ENCODE measurements at regions not wholly inside any gene's neighbourhood (a gene's known extent, or its start where the extent isn't known, plus 50 kb on each side); places are given as distances from the start of the nearest gene placed in this dataset.

DNA sequence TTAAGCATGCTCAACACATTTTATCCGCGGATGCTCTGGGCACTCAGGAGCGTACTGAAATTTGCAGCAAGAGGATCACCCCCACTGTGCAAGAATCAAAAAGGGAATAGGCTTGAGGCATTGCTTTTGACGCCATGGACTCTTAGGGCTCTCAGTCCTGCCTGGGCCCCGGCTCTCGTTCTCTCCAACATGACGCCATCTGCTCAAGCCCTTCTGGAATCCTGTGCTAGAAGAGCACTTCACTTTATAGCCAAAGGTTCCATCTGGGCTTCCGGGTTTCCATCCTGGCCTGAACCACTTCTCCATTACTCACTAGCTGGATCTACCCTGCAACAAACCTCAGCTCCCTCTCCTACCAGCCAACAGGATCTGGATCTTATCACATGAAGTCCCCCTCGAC lies 105.3 kb downstream of the FOXF2 start:
- H3K4me3 ChIP-seq = no peak overlapping the region
- H3K4me1 ChIP-seq (ENCODE audit: control insufficient read depth in 5 of 5, insufficient read depth in 5 of 5, low read length in 5 of 5) = peaks cover 0 to 2% (median 0%) of the 10 kb centered on the region in 5 donors
- TF ChIP-seq, protein P1, sequence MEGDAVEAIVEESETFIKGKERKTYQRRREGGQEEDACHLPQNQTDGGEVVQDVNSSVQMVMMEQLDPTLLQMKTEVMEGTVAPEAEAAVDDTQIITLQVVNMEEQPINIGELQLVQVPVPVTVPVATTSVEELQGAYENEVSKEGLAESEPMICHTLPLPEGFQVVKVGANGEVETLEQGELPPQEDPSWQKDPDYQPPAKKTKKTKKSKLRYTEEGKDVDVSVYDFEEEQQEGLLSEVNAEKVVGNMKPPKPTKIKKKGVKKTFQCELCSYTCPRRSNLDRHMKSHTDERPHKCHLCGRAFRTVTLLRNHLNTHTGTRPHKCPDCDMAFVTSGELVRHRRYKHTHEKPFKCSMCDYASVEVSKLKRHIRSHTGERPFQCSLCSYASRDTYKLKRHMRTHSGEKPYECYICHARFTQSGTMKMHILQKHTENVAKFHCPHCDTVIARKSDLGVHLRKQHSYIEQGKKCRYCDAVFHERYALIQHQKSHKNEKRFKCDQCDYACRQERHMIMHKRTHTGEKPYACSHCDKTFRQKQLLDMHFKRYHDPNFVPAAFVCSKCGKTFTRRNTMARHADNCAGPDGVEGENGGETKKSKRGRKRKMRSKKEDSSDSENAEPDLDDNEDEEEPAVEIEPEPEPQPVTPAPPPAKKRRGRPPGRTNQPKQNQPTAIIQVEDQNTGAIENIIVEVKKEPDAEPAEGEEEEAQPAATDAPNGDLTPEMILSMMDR (IDR thresholded peaks at IDR 0.05; ENCODE audit: control extremely low read depth, extremely low read depth) = no peak
- H3K9me3 ChIP-seq (ENCODE audit: control insufficient read depth in 4 of 4, insufficient read depth in 3 of 4, low read length in 3 of 4) = peaks cover 0 to 17% (median 2%) of the 10 kb centered on the region in 4 donors
- no peak overlapping the region for H3K27ac ChIP-seq (ENCODE audit: low read depth in 1 of 2, low read length in 1 of 2)
- no peaks in the 10 kb centered on the region for H3K36me3 ChIP-seq (ENCODE audit: control insufficient read depth in 4 of 4, insufficient read depth in 4 of 4, low read length in 4 of 4)
- ATAC-seq (ENCODE audit: insufficient read depth, low FRiP score) (no peak), DNase-seq (no peak)
- H3K27me3 ChIP-seq (ENCODE audit: control insufficient read depth in 3 of 3, insufficient read depth in 3 of 3, low read length in 2 of 3) = no peaks in the 10 kb centered on the region
- H3K9ac ChIP-seq (ENCODE audit: insufficient read depth in 1 of 2, low read length in 2 of 2) = no peak overlapping the region
- WGBS, 2 donors = 84 to 91% methylated on average over 9 of the region's 9 CpGs

DNA sequence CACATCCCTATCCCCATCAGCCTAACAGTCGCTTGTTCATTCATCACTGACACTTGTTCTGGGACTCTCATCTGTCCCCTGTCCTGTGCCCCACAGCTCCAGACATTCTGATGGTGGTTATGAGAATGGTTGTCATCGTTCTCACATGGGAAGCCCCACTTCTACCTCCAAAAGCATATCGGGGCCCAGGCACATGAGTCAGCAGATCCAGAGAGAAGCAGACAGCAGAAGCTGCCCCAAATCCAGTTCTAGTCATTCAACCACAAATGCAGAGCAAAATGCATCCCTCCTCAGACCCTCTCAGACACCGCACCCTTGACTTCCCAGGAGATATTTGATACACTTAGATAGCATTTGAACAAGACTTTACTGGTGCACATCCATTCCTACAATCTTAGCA lies 106.0 kb downstream of the FOXF2 start:
- ATAC-seq (ENCODE audit: insufficient read depth, low FRiP score) (no peak), DNase-seq (no peak)
- Histone ChIP-seq H3K27ac (ENCODE audit: low read depth in 1 of 2, low read length in 1 of 2) (no peak overlapping the region), H3K36me3 (ENCODE audit: control insufficient read depth in 4 of 4, insufficient read depth in 4 of 4, low read length in 4 of 4) (no peaks in the 10 kb centered on the region), H3K4me1 (ENCODE audit: control insufficient read depth in 5 of 5, insufficient read depth in 5 of 5, low read length in 5 of 5) (peaks cover 0 to 2% (median 0%) of the 10 kb centered on the region in 5 donors), H3K9me3 (ENCODE audit: control insufficient read depth in 4 of 4, insufficient read depth in 3 of 4, low read length in 3 of 4) (peaks cover 0 to 17% (median 2%) of the 10 kb centered on the region in 4 donors), H3K9ac (ENCODE audit: insufficient read depth in 1 of 2, low read length in 2 of 2) (no peak overlapping the region), H3K4me3 (no peak overlapping the region), H3K27me3 (ENCODE audit: control insufficient read depth in 3 of 3, insufficient read depth in 3 of 3, low read length in 2 of 3) (no peaks in the 10 kb centered on the region)
- TF ChIP-seq, protein P1 (IDR thresholded peaks at IDR 0.05; ENCODE audit: control extremely low read depth, extremely low read depth) = no peak
- 84 to 85% methylated on average over 4 of the region's 4 CpGs for WGBS, 2 donors

DNA sequence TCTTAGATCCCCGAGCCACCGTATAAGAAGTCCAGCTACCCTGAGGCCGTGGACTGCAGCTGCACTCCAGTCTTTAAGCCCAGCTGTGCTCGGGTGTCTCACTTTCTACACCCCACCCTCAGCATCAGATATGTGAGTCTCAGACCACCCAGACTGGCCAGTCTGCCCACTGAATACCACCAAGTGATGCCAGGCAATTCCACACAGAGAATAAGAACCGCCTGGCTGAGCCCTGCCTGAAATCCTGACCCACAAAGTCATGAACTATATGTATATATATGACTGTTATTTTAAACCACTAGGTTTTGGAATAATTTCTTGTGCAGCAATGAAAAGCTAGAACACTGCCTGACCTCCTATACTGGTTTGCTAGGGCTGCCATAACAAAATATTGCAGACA lies 106.7 kb downstream of the FOXF2 start:
- WGBS, 2 donors = 93 to 98% methylated on average over 5 of the region's 5 CpGs
- ATAC-seq (ENCODE audit: insufficient read depth, low FRiP score) (no peak), DNase-seq (no peak)
- Histone ChIP-seq H3K27me3 (ENCODE audit: control insufficient read depth in 3 of 3, insufficient read depth in 3 of 3, low read length in 2 of 3) (no peaks in the 10 kb centered on the region), H3K4me1 (ENCODE audit: control insufficient read depth in 5 of 5, insufficient read depth in 5 of 5, low read length in 5 of 5) (peaks cover 0 to 2% (median 0%) of the 10 kb centered on the region in 5 donors), H3K36me3 (ENCODE audit: control insufficient read depth in 4 of 4, insufficient read depth in 4 of 4, low read length in 4 of 4) (no peaks in the 10 kb centered on the region), H3K9me3 (ENCODE audit: control insufficient read depth in 4 of 4, insufficient read depth in 3 of 4, low read length in 3 of 4) (peaks cover 0 to 17% (median 2%) of the 10 kb centered on the region in 4 donors), H3K9ac (ENCODE audit: insufficient read depth in 1 of 2, low read length in 2 of 2) (no peak overlapping the region), H3K4me3 (no peak overlapping the region), H3K27ac (ENCODE audit: low read depth in 1 of 2, low read length in 1 of 2) (no peak overlapping the region)
- TF ChIP-seq, protein P1 (IDR thresholded peaks at IDR 0.05; ENCODE audit: control extremely low read depth, extremely low read depth) = no peak

All from lung (tissue), 11 donors.